ENCODE measurements at regions not wholly inside any gene's neighbourhood (a gene's known extent, or its start where the extent isn't known, plus 50 kb on each side); places are given as distances from the start of the nearest gene placed in this dataset.

GRCh38 chr2:12910431-12910830 is 193.7 kb downstream of the TRIB2 start:
- TF ChIP-seq CTCF (IDR thresholded peaks at IDR 0.05 in 4 of 5, conservative IDR thresholded peaks at IDR 0.05 in 1 of 5): no peak
- no peak for TF ChIP-seq POLR2A (IDR thresholded peaks at IDR 0.05)

All from gastrocnemius medialis (tissue), 4 donors.